ENCODE measurements at regions not wholly inside any gene's neighbourhood (a gene's known extent, or its start where the extent isn't known, plus 50 kb on each side); places are given as distances from the start of the nearest gene placed in this dataset.
"Not testable (repeated sequence)": the region's sequence is repeated elsewhere in the genome, so short reads cannot be mapped to it uniquely, and the experiment has no call there.

DNA sequence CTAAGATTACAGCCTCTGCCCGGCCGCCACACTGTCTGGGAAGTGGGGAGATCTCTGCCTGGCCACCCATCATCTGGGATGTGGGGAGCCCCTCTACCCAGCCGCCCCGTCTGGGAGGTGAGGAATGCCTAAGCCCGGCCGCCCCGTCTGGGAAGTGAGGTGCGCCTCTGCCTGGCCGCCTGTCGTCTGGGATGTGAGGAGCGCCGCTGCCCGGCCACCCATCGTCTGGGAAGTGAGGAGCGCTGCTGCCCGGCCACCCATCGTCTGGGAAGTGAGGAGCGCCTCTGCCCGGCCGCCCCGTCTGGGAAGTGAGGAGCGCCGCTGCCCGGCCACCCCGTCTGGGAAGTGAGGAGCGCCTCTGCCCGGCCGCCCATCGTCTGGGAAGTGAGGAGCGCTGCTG lies 135.9 kb upstream of the PROKR2 start:
- DNase-seq: not testable (repeated sequence)

DNA sequence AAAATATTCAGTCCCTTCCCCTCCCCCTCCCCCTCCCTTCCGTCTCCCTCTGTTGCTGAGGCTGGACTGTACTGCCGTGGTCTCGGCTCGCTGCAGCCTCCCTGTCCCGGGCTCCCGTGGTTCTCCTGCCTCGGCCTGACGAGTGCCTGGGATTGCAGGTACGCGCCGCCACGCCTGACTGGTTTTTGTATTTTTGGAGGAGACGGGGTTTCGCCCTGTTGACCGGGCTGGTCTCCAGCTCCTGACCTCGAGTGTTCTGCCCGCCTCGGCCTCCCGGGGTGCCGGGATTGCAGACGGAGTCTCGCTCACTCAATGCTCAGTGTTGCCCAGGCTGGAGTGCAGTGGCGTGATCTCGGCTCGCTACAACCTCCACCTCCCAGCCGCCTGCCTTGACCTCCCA lies 135.5 kb upstream of the PROKR2 start:
- DNase-seq: not testable (repeated sequence)

DNA sequence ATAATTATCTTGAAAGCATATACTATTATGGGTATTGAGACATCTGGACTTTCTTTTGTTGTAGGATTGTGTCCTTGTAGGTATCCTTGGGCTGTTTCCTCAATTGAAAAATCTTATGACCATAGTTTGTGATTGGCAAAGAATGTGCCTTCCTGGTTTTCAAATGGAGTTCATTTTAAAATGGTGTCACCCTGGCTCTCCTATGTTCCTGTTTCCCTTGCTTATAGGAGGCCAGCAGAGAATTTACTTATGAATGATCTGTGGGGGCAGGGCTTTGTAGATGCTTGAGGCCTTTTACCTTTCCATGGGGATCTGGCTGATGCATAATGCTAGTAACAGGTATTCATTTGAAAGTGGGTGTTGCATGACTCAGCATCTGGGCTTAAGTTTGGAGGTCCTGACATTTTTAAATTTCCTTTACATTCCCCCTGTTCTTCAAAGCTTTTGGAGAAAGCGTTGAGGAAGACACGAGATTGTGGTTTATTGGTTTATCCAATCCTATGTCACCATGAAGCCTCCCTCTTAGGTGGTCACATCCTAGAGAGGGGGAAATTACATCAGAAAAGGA lies 135.0 kb upstream of the PROKR2 start:
- no peak for DNase-seq

DNA sequence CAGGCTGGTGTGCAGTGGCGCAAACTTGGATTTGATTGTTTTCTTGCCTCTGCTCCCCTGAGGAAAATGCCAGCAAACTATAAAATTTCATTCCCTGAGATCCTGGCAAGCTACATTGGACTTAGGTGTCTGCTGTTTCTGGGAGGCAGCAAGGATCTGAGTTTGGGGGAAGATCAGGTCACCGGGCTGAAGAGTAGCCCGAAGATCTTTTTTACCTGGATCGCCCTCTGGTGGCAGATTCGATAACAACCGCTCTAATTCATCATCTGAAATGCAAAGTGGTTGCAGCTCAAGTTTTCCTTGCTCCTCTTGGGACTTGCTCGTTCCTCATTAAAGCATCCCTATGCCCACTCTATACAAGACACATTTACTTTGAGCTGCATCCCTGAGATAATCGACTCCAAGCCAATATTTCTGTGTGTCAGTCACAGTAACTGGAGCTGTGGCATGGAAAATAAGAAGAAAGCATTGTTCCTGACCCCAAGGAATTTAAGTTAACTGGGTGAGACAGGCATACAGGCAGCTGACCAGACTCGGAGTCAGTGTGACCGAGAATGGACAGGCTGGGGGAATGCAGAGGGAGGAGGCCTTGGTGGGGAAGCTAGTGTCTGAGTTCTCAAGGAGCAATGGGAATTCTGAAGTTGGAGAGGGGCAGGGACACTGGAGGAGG lies 131.8 kb upstream of the PROKR2 start:
- peak; percentile 18 for DNase-seq

DNA sequence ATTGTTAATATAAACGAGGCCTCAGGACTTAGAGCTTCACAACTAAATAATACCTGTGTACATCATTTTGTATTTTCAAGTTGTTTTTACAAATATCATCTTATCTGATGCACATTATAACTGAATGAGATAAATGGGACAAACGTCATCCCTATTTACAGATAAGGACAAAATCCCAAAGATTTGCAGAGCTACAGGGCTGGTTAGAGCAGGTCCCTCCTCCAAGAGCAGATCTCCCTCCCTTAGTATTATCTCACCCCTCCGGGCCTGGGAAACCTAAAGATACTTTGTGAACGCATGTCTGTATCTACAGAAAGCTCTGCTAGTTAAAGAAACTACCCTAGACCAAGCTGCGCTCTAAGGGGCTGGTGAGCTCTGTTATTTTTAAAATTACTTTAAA lies 130.4 kb upstream of the PROKR2 start:
- DNase-seq: no peak

DNA sequence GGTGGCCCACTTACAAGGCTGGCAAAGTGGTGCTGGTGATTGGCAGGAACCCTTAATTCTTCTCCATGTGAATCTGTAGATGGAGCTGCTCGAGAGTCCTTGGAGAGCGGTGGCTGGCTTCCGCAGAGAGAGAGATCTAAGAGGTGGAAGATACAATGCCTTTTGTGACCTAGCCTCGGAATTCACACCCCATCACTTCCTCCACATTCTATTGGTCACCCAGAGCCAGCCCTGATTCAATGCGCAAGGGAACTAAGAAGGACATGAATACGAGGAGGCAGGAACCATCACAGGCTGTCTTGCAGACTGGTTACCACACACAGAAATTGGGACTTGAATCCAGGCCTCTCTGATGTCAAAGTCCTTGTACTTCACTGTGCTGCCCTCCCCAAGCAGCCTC lies 128.9 kb upstream of the PROKR2 start:
- DNase-seq: no peak

DNA sequence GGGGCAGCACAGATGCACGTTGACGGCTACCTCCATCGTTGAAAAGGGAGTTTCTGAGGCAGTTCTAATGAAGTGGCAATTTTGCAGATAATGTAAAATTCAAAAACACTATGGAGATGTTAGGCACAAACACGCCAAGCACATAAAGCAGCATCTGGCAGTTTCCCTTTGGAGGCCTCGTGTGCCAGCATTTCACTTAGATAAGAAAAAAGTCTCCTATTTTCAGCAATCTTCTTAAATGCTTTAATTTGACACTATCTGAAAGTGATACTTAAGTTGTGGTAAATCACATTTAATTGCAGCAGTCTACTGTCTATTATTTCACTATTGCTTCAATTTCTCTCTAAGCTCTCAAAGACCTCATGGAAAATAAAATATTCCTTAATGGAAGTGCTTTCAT lies 125.3 kb upstream of the PROKR2 start:
- DNase-seq: no peak

DNA sequence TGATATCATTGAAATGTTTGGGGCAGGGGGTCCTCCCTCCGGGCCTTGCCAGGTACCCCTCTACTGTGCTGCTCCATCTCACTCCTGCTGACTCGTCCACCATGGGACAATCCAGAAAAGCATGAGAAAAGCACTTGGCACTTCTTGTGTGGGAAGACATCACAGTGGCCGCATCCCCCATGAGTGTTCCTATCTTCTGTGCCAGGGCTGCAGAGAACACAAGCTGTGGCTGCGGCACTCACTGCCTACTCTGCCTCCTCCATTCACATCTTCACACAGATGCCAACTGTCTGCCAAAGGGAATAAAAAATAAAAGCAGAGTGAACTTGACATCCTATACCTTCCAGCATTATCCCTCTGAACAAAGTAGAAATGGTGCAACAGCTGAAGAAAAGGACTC lies 117.4 kb upstream of the PROKR2 start:
- no peak for DNase-seq

DNA sequence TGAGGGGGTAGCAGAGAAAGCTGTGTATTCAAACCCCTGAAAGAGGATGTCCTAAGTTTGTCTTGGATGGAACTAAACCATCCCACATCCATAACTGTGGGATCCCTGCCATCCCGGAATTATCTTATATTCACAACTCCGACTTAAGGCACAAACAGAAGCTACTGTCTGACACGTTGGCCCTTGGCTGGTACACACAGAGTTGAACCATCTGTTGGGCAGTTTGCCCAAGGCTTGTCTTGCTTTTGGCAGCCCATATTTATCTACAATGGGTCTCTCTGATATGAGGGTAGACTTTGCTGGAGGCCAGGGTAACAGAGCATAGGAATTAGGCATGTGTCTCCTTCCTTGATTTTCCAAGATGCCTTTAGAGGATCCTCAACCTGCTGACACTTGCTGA lies 116.6 kb upstream of the PROKR2 start:
- DNase-seq: no peak

DNA sequence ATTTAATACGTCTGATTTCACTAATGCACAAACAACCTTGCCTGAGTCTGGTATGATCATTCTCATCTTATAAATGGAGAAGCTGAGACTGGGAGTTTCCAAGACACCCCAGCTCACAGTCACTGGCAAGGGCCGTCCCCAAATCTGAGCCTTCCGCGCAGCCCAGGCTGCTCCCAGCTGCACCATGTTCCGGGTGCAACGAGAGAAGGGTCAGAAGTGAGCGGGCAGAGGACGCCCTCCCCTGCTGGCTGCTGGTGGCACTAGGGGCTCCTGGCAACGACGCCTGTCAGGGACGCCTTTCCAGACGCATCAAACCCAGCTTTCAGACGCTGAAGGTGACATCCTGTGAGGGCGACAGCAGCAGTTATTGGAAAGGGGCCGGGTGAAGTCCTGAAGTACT lies 115.3 kb upstream of the PROKR2 start:
- DNase-seq: no peak

DNA sequence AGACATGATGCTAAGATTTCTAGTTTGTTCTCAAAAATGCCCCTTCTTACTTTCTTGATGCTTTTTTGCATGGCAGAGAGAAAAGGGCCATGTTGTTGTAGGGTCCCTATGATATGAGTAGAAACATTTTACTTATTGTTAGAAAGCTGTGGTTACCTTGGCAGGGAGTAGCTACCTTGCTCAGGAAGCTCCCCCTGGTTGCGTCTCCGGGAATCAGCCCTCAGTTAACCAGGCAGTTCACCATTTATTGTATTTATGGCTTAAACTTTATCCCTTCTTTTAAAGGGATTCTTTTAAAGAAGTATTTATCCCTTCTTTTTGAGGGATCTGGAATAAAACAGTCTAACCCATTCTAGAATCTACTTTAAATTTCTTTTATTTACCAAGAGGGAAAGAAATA lies 113.9 kb upstream of the PROKR2 start:
- DNase-seq: no peak

DNA sequence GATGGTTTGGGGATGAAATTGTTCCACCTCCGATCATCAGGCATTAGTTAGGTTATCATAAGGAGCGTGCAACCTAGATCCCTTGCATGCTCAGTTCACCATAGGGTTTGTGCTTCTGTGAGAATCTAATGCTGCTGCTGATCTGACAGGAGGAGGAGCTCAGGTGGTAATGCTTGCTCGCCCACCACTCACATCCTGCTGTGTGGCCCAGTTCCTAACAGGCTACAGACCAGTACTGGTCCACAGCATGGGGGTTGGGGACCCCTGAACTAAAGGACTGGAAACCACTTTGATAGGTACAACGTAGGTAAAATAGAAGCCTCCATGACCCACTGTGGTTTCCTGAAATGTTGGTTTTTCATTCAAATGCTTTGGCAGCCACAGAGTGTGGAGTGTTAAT lies 109.3 kb upstream of the PROKR2 start:
- no peak for DNase-seq

DNA sequence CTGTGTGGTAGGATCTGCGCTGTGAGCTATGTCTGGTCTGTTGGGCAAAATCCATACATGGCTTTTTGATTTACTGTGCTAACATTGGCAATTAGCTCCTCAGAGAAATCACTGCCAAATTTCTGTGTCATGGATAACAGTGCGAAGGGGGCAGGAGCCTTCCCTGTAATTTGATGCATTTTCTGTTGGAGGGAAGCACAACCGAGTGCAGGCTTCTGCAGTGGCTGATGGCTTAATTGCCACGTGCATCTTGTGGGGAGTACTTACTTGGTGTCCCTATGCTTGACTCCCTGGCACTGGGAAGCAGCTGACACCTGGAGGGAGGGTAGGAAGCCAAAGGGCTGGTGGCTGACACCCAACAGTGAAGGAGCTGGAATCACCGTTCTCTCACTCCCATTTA lies 99.3 kb upstream of the PROKR2 start:
- DNase-seq: no peak

DNA sequence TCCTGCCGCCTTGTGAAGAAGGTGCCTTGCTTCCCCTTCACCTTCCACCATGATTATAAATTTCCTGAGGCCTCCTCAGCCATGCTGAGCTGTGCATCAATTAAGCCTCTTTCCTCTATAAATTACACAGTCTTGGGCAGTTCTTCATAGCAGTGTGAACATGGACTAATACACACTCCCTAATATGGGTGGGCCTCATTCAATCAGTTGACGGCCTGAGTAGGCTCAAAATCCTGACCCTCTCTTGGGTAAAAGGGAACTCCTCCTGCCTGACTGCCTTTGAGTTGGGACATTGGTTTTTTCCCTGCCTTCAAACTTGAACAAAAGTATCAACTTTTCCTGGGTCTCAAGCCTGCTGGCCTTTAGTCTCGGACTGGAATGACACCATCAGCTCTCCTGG lies 96.6 kb upstream of the PROKR2 start:
- DNase-seq: no peak

DNA sequence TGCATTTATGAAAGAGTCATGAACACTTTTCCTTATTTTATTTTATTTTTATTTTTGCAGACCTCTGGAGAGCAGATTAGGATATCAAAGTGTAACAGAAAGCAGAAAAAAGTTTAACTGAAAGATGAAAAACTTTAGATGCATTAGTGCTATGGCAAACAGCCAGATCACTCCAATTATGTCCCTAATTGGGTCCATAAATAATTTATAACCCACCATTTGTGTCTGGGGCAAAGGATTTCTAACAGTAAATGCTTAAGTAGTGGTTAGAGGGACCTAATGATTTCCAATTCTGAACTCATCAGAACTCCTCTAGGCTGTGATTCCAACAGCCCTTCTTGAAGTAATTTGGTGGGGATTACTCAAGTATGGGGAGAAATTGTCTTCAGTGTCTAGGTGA lies 93.7 kb upstream of the PROKR2 start:
- no peak for DNase-seq

DNA sequence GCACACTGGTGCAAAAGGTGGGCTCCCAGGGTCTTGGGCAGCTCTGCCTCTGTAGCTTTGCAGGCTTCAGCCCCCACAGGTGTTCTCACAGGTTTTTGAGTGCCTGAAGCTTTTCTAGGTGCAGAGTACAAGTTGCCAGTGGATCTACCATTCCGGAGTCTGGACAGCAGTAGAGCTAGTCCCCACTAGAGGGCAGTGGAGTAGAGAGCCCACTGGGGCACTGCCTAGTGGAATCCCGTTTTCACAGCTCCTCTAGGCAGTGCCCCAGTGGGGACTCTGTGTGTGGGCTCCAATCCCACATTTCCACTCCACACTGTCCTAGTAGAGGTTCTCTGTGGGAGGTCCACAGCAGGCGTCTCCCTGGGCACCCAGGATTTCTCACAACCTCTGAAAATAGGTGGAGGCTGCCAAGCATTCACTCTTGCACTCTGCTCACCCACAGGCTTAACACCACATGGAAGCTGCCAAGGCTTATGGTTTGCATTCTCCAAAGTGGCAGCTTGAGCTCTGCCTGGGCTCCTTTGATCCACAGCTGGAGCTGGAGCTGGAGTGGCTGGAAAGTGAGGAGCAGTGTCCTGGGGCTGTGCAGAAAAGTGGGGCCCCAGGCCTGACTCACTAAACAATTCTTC lies 86.3 kb upstream of the PROKR2 start:
- DNase-seq: no peak

DNA sequence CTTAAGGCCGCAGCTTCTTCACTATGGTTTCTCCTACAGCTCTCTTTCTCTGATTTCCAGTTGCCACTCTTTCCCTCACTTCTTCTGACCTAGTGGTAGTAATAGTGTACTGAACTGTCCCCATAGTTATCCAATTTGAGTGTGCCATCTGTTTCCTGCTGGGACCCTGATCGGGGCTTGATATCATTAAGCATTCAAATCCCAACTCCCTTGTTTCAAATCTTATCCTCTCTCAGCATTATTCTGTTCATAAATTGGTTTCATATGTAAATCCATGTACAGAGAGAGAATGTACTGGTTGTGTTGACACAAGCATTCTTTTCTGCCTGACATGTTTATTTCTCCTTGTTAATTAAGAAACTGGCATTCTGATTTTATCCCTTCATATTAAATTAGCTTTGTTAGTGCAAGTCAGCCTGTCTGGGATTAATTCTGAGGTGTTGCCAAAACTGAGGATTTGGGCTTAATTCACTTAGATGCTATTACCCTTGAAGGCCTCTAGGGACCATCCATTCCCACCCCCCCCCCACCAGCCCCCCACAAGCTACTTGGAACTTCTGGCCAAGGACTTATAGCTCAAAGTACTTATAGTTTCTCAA lies 84.6 kb upstream of the PROKR2 start:
- DNase-seq: no peak

DNA sequence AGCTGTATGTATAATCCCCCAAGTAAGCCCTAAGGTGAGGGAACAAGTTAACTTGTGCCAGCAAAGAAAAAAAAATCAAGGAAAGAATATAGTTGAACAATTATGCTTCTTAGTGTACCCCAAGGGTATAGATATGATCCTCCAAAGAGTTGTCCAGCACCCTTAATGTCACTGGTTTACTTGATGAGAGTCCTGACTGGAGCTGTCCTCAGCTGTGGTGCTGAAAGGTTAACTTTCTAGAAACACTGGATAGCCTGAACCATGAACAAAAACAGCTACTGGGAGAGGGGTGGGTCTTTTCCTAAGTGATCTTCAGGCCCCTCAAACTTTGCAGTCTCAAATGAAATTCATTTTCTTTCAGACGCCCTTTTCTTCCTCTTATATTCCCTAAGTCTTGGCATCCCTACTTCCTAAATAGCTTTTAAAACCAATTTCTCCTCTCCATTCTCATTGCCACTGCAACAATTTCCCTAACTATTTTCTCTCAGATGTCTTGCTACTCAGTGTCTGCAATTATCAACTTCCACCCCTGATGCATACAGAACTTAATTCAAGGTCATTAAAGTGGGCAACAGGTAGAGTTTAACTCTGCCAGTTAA lies 83.5 kb upstream of the PROKR2 start:
- DNase-seq: no peak

DNA sequence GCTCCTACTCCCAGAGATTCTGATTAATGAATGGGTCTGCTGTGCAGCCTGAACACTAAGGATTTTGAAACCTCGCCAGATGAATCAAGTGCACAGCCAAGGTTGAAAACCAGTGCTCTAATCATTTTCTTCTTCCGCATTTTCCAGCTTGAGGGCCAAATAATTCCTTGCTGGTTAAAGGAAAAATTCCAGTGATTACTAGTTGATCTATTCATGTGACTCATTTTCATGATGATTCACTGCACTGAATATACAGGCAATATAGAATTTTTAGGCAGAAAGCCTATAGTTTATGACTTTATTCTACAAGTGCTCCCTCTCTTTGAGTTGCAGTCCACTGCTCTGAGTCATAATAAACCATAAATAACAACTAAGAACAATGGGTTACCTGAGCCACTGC lies 80.6 kb upstream of the PROKR2 start:
- DNase-seq: no peak

DNA sequence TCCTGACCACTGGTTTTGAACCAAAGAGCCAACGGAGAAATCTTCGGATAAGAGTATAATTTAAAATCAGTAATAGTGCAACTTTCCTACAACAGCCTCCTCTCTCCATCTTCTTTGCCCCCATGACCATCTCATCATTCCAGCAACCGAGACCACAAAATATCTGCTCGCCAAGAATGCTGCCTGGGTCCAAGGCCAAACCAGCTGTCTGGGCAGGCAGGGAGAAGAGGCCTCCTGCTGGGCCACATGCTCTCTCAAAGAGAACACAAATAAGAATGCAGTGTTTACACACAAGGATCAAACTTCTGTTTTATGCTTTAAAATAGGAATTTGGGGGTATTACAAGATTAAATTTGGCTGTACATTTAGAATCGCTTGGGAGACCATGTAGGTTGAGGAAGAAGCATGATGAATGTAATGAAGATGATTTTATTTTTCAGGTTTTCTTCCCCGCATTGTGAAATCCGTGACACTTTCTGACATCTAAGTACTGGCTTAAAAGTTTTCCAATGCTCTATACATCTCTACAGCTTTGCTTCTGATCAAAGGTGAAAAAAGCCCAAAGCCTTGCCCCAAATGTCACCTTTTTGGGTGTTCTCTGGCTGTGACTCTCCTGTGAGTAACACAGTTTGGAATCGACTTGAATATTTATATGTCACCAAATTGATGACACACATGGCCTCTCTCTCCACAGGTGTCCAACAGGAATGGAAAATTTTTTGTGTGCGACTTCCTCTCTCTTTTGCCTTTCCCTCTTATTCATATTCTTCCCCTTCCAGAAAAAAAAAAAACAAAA lies 79.4 kb upstream of the PROKR2 start:
- DNase-seq: no peak

DNA sequence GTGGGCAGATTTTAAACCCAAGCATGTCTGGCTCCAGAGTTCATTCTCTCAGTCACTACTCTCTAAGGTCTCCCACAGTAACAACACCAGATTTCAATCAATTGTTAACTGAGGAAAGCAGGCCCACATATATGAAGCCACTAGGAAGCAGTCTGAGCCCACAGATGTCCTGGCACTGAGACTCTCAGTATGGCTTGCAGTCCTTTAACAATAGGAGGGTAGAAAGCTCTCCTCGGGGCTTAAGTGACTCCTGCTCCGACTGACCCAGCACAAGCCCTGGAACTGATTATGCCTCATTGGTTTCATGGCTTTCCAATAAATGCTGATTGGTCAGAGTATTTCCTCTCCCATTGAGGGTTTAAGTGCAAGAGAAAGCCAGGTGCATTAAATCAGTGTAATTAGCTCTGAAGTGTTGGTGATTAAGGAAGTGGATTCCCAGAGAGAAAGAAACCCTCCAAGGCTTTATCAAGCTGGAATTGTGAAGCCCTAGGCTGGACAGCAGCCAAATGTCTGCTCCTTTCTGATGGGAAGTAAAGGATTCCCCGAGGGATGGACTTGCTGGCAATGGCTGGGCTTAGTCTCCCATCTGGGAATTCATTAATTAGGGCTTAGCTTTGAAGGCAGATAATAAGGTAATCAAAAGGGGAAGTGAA lies 76.6 kb upstream of the PROKR2 start:
- DNase-seq: no peak

DNA sequence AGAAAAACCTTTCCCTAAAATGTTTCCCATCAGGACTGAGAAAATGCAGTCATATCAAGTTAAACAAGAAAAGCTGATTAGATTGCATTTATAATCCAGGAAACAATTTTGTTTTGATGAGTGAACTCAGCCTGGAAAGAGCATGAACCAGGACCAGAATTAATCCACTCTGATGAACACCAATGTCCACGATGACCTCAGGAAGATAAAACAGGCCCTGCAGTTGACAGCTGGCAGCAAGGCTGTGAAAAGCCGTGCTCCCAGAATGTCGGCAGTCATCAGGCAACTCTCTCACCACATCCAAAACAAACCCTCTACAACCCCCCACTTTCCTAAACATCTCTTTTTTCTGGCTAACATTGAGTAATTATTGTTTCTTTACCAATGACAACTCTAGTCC lies 74.0 kb upstream of the PROKR2 start:
- DNase-seq: no peak

DNA sequence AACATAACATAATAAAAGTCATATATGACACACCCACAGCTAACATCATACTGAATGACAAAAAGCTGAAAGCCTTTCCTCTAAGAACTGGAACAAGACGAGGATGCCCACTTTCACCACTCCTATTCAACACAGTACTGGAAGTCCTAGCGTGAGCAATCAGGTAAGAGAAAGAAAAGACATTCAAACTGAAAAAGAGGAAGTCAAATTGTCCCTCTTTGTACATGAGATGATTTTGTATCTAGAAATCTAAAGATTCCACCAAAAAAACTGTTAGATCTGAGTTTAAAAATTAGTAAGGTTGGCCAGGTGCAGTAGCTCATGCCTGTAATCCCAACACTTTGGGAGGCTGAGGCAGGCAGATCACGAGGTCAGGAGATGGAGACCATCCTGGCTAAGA lies 70.1 kb upstream of the PROKR2 start:
- DNase-seq: not testable (repeated sequence)

All from stimulated activated naive CD4-positive, alpha-beta T cell treated with Interleukin-2 at 50 U/mL for 16 hours (primary cell).